ENCODE measurements at regions not wholly inside any gene's neighbourhood (a gene's known extent, or its start where the extent isn't known, plus 50 kb on each side); places are given as distances from the start of the nearest gene placed in this dataset.
"Not testable (repeated sequence)": the region's sequence is repeated elsewhere in the genome, so short reads cannot be mapped to it uniquely, and the experiment has no call there.

GRCh38 chr6:85125526-85125925, 324.4 kb upstream of the NT5E start:
- no peak for DNase-seq

- no peak for DNase-seq
These were observed 325.2 kb upstream of the NT5E start for GRCh38 chr6:85124472-85125354.

GRCh38 chr6:85121158-85121557, 328.7 kb upstream of the NT5E start:
- DNase-seq: no peak

- no peak for DNase-seq
These were observed 331.1 kb upstream of the NT5E start for GRCh38 chr6:85118652-85119235.

GRCh38 chr6:85118233-85118632, 331.6 kb upstream of the NT5E start:
- DNase-seq: no peak

GRCh38 chr6:85116475-85116874, 333.4 kb upstream of the NT5E start:
- no peak for DNase-seq

- no peak for DNase-seq
These were observed 334.0 kb upstream of the NT5E start for GRCh38 chr6:85115876-85116275.

GRCh38 chr6:85115376-85115775, 334.5 kb upstream of the NT5E start:
- no peak for DNase-seq

- DNase-seq: no peak
These were observed 335.3 kb upstream of the NT5E start for GRCh38 chr6:85114581-85114935.

- no peak for DNase-seq
These were observed 335.8 kb upstream of the NT5E start for GRCh38 chr6:85113934-85114580.

GRCh38 chr6:85112540-85112939, 337.3 kb upstream of the NT5E start:
- no peak for DNase-seq

GRCh38 chr6:85111481-85112011, 338.3 kb upstream of the NT5E start:
- no peak for DNase-seq

- no peak for DNase-seq
These were observed 338.9 kb upstream of the NT5E start for GRCh38 chr6:85110943-85111342.

- no peak for DNase-seq
These were observed 342.2 kb upstream of the NT5E start for GRCh38 chr6:85107701-85108100.

- no peak for DNase-seq
These were observed 332.6 kb upstream of the TBX18 start for GRCh38 chr6:85096976-85097375.

- DNase-seq: no peak
These were observed 327.8 kb upstream of the TBX18 start for GRCh38 chr6:85092226-85092625.

GRCh38 chr6:85089255-85089654, 324.9 kb upstream of the TBX18 start:
- no peak for DNase-seq

GRCh38 chr6:85085875-85086274, 321.5 kb upstream of the TBX18 start:
- no peak for DNase-seq

GRCh38 chr6:85081102-85081501, 316.7 kb upstream of the TBX18 start:
- no peak for DNase-seq

- no peak for DNase-seq
These were observed 315.4 kb upstream of the TBX18 start for GRCh38 chr6:85079761-85080160.

- DNase-seq: no peak
These were observed 313.7 kb upstream of the TBX18 start for GRCh38 chr6:85078058-85078457.

GRCh38 chr6:85077098-85077497, 312.7 kb upstream of the TBX18 start:
- no peak for DNase-seq

GRCh38 chr6:85071845-85072244, 307.4 kb upstream of the TBX18 start:
- DNase-seq: not testable (repeated sequence)

GRCh38 chr6:85069577-85069976, 305.2 kb upstream of the TBX18 start:
- DNase-seq: no peak

All from RPMI8226 (cell line).